ENCODE measurements at regions not wholly inside any gene's neighbourhood (a gene's known extent, or its start where the extent isn't known, plus 50 kb on each side); places are given as distances from the start of the nearest gene placed in this dataset.

GRCh38 chr3:10557250-10557649 lies 51.9 kb upstream of the ATP2B2 start:
- BruUV-seq (replicated peaks), result no TSS peak
- ChIA-PET CTCF (ENCODE audit: low intra/inter-chr PET ratio, low total read pairs) (no interaction called here), POLR2A (no interaction called here)
- in situ Hi-C loops (cut with HindIII; ENCODE audit: extremely low pct_ligation_motif_present, low pct_unique_long_range_greater_than_20kb), result no loop called here
- Histone ChIP-seq H3K9ac (ENCODE audit: insufficient read depth, low read depth, low read length) (no peak overlapping the region), H3K79me2 (ENCODE audit: insufficient read depth, low read length) (no peaks in the 10 kb centered on the region), H3K36me3 (replicated peaks in 1 of 2; ENCODE audit: control insufficient read depth in 1 of 2, insufficient read depth in 2 of 2, low read length in 2 of 2) (no peaks in the 10 kb centered on the region), H3K4me1 (ENCODE audit: insufficient read depth, low read length) (no peaks in the 10 kb centered on the region), H4K20me1 (ENCODE audit: insufficient read depth, low read length) (no peaks in the 10 kb centered on the region), H3K9me3 (ENCODE audit: low read length) (no peaks in the 10 kb centered on the region), H3K4me3 (replicated peaks in 1 of 3; ENCODE audit: insufficient read depth in 1 of 3, low read depth in 2 of 3, low read length in 3 of 3) (no peak overlapping the region), H3K27me3 (ENCODE audit: control insufficient read depth in 1 of 2, insufficient read depth in 2 of 2, low read length in 2 of 2) (peaks cover 2 to 20% of the 10 kb centered on the region in 2 experiments; a peak in 2 of 5 replicates), H3K4me2 (ENCODE audit: low read depth, low read length) (no peak overlapping the region), H2AFZ (ENCODE audit: low read length) (no peak overlapping the region), H3K27ac (ENCODE audit: extremely low read length, insufficient read depth, low read length) (no peak overlapping the region)
- TF ChIP-seq IRF1 (CRISPR knock-in tag; IDR thresholded peaks at IDR 0.05; ENCODE audit: low read depth), result no peak
- TF ChIP-seq ZNF382 (CRISPR knock-in tag; IDR thresholded peaks at IDR 0.05; ENCODE audit: borderline replicate concordance), result no peak
- no peak for TF ChIP-seq ZBTB25 (CRISPR knock-in tag; IDR thresholded peaks at IDR 0.05)
- no peak for TF ChIP-seq ZBTB44 (CRISPR knock-in tag; IDR thresholded peaks at IDR 0.05)
- no peak for TF ChIP-seq ZBTB20 (CRISPR knock-in tag; IDR thresholded peaks at IDR 0.05; ENCODE audit: borderline replicate concordance, low read depth)
- TF ChIP-seq PCBP2 (optimal IDR thresholded peaks at IDR 0.05; ENCODE audit: low read depth, low read length, poor library complexity, severe bottlenecking), result no peak
- no peak for FAIRE-seq
- intact Hi-C loops (cut with micrococcal nuclease; ENCODE audit: unreplicated experiment), result no loop called here
- no peak for DNase-seq (ENCODE audit: low spot score)
- no peak for ATAC-seq
- WGBS (ENCODE audit: low lambda C conversion rate), result 30% methylated on average over 7 of the region's 7 CpGs

Measured in HepG2 (cell line).